SK-N-SH treated with all-trans-retinoic acid at 6 μM for 48 hours (cell line): ENCODE measurements at regions not wholly inside any gene's neighbourhood (a gene's known extent, or its start where the extent isn't known, plus 50 kb on each side); places are given as distances from the start of the nearest gene placed in this dataset.

ENCODE experiments used
- ATAC-seq: fragments of 200-7000 bp; cut with Tn5 transposase; 3 replicates; pipeline ENCODE4 v1.9.1; 2020; ENCODE audit warnings: mild to moderate bottlenecking, moderate library complexity
- ARNTL ChIP-seq: fragments of 450-650 bp; formaldehyde crosslinking; IDR thresholded peaks from 2 replicates; pipeline ENCODE4 v1.5.0; 2020; ENCODE audit warnings: low read depth, mild to moderate bottlenecking, moderate library complexity, borderline replicate concordance
- BACH2 ChIP-seq: fragments of 250-450 bp; sonication (Bioruptor Pico); IDR thresholded peaks from 2 replicates; pipeline ENCODE4 v1.9.0; 2021; ENCODE audit warnings: mild to moderate bottlenecking, borderline replicate concordance
- CSDC2 ChIP-seq: fragments of 250-450 bp; sonication (Bioruptor Pico); IDR thresholded peaks from 2 replicates; pipeline ENCODE4 v1.5.0; 2020; ENCODE audit warnings: mild to moderate bottlenecking, moderate library complexity
- ESRRG ChIP-seq: fragments of 250-450 bp; sonication (Bioruptor Pico); IDR thresholded peaks from 2 replicates; pipeline ENCODE4 v1.6.1; 2021; ENCODE audit warnings: mild to moderate bottlenecking
- GLIS3 ChIP-seq: fragments of 250-450 bp; sonication (Bioruptor Pico); IDR thresholded peaks from 2 replicates; pipeline ENCODE4 v1.5.0; 2020; ENCODE audit warnings: mild to moderate bottlenecking, moderate library complexity
- ISL1 ChIP-seq: fragments of 250-450 bp; sonication (Bioruptor Pico); IDR thresholded peaks from 2 replicates; pipeline ENCODE4 v2.1.2; 2022; ENCODE audit warnings: mild to moderate bottlenecking, moderate library complexity
- OSR1 ChIP-seq: fragments of 250-450 bp; sonication (Bioruptor Pico); IDR thresholded peaks from 2 replicates; pipeline ENCODE4 v1.8.0; 2022; ENCODE audit warnings: moderate library complexity, mild to moderate bottlenecking, inconsistent platforms
- PATZ1 ChIP-seq: fragments of 250-450 bp; sonication (Bioruptor Pico); IDR thresholded peaks from 2 replicates; pipeline ENCODE4 v1.8.0; 2020; ENCODE audit warnings: mild to moderate bottlenecking, moderate library complexity, borderline replicate concordance
- POU6F1 ChIP-seq: fragments of 250-450 bp; sonication (Bioruptor Pico); IDR thresholded peaks from 2 replicates; pipeline ENCODE4 v1.8.0; 2021; ENCODE audit warnings: low read depth, mild to moderate bottlenecking, moderate library complexity, borderline replicate concordance
- PPARA ChIP-seq: fragments of 250-450 bp; sonication (Bioruptor Pico); IDR thresholded peaks from 2 replicates; pipeline ENCODE4 v1.5.0; 2020; ENCODE audit warnings: mild to moderate bottlenecking, borderline replicate concordance
- RARB ChIP-seq: fragments of 250-450 bp; sonication (Bioruptor Pico); IDR thresholded peaks from 2 replicates; pipeline ENCODE4 v1.8.0; 2021; ENCODE audit warnings: mild to moderate bottlenecking, moderate library complexity
- SNAI2 ChIP-seq: fragments of 250-450 bp; sonication (Bioruptor Pico); IDR thresholded peaks from 2 replicates; pipeline ENCODE4 v1.5.0; 2020; ENCODE audit warnings: mild to moderate bottlenecking, moderate library complexity
- TCF4 ChIP-seq: fragments of 250-450 bp; sonication (Bioruptor Pico); IDR thresholded peaks from 2 replicates; pipeline ENCODE4 v1.8.0; 2021; ENCODE audit warnings: mild to moderate bottlenecking, moderate library complexity, borderline replicate concordance
- TOX ChIP-seq: fragments of 250-450 bp; sonication (Bioruptor Pico); IDR thresholded peaks from 2 replicates; pipeline ENCODE4 v1.8.0; 2021; ENCODE audit warnings: mild to moderate bottlenecking, moderate library complexity, borderline replicate concordance
- ZFP3 ChIP-seq: fragments of 250-450 bp; sonication (Bioruptor Pico); IDR thresholded peaks from 2 replicates; pipeline ENCODE4 v1.5.0; 2020; ENCODE audit warnings: mild to moderate bottlenecking, moderate library complexity
- ZFP30 ChIP-seq: fragments of 450-650 bp; formaldehyde crosslinking; IDR thresholded peaks from 2 replicates; pipeline ENCODE4 v1.5.0; 2022; ENCODE audit warnings: mild to moderate bottlenecking, moderate library complexity
- ZNF565 ChIP-seq: fragments of 450-650 bp; formaldehyde crosslinking; conservative IDR thresholded peaks from 2 replicates; pipeline ENCODE4 v1.5.0; 2020; ENCODE audit warnings: low read depth, mild to moderate bottlenecking, moderate library complexity
- ZNF70 ChIP-seq: fragments of 450-650 bp; formaldehyde crosslinking; IDR thresholded peaks from 2 replicates; pipeline ENCODE4 v1.5.0; 2020; ENCODE audit warnings: mild to moderate bottlenecking, moderate library complexity
- ZNF8 ChIP-seq: fragments of 450-650 bp; formaldehyde crosslinking; IDR thresholded peaks from 2 replicates; pipeline ENCODE4 v1.5.0; 2020; ENCODE audit warnings: mild to moderate bottlenecking, moderate library complexity
- TF ChIP-seq, protein P1 (sequence below): fragments of 250-450 bp; sonication (Bioruptor Pico); IDR thresholded peaks from 2 replicates; pipeline ENCODE4 v1.5.0; 2020; ENCODE audit warnings: mild to moderate bottlenecking, moderate library complexity
- TF ChIP-seq, protein P2 (sequence below): fragments of 250-450 bp; sonication (Bioruptor Pico); IDR thresholded peaks from 2 replicates; pipeline ENCODE4 v1.5.1; 2021; ENCODE audit warnings: mild to moderate bottlenecking, moderate library complexity

DNA sequence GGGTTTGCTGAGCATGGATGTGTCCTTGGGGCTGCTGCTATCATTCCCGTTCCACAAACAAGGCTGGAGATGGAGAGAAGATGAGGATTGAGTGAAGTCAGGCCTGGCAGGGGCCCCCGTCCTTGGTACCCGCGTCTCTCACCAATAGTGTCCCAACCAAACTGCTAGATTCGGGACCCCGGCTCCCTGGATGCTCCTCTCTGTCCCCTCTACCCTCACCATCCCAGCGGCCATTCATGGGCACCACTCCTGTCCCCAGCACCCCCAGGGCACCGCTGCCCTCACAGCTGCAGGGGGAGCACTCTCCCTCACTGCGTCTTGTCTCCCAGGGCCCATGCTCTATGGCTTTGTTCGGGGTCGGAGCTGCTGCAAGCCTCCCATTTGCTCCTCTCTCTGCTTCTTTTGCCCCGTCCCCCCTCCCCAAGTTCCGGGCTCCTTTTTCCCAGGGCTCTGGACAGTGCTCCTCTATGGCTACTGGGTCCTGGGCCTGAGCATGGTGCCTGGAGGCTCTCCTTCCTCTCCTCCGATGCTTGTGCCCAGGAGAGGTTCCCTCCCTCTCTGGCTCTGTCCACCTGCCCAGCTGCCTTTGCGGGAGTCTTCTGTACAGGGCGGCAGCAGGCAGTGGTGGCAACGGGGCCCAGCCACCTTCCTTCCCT, 219.5 kb downstream of the TEX29 start:
- TF ChIP-seq BACH2 (no peak), PATZ1 (CRISPR knock-in tag) (no peak), ZNF8 (CRISPR knock-in tag) (no peak), ARNTL (CRISPR knock-in tag) (no peak), ZNF565 (CRISPR knock-in tag) (no peak), POU6F1 (CRISPR knock-in tag) (no peak), ZFP3 (CRISPR knock-in tag) (no peak), ZFP30 (CRISPR knock-in tag) (no peak), TOX (CRISPR knock-in tag) (no peak)
- TF ChIP-seq, protein P1, sequence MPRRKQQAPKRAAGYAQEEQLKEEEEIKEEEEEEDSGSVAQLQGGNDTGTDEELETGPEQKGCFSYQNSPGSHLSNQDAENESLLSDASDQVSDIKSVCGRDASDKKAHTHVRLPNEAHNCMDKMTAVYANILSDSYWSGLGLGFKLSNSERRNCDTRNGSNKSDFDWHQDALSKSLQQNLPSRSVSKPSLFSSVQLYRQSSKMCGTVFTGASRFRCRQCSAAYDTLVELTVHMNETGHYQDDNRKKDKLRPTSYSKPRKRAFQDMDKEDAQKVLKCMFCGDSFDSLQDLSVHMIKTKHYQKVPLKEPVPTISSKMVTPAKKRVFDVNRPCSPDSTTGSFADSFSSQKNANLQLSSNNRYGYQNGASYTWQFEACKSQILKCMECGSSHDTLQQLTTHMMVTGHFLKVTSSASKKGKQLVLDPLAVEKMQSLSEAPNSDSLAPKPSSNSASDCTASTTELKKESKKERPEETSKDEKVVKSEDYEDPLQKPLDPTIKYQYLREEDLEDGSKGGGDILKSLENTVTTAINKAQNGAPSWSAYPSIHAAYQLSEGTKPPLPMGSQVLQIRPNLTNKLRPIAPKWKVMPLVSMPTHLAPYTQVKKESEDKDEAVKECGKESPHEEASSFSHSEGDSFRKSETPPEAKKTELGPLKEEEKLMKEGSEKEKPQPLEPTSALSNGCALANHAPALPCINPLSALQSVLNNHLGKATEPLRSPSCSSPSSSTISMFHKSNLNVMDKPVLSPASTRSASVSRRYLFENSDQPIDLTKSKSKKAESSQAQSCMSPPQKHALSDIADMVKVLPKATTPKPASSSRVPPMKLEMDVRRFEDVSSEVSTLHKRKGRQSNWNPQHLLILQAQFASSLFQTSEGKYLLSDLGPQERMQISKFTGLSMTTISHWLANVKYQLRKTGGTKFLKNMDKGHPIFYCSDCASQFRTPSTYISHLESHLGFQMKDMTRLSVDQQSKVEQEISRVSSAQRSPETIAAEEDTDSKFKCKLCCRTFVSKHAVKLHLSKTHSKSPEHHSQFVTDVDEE (CRISPR knock-in tag): no peak
- TF ChIP-seq, all 23 proteins: peak for 0
- no peak for ATAC-seq

DNA sequence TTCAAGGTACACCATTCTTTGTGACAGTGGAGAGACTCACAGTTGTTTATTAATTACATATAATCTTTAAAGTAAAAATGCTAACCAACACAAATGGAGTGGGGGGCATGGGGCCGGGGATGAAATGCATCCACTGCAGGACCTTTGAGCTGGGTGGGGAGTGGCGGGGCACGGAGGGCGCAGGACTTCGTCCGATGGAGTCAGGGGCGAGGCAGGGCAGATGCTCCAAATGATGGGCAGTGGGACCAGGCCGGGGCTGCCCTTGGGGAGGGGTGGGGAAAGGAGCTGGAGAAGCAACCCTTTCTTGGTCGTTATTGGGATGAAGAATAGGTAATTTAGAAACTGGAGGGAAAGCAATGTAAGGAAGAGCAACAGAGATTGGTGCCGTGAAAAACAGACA, 220.0 kb downstream of the TEX29 start:
- ATAC-seq: no peak
- TF ChIP-seq TCF4 (CRISPR knock-in tag): no peak
- no peak for TF ChIP-seq ZFP30 (CRISPR knock-in tag)
- no peak for TF ChIP-seq TOX (CRISPR knock-in tag)
- no peak for TF ChIP-seq PATZ1 (CRISPR knock-in tag)
- TF ChIP-seq, protein P1 (CRISPR knock-in tag): no peak
- no peak for TF ChIP-seq ZNF70
- no peak for TF ChIP-seq OSR1
- TF ChIP-seq ZNF8 (CRISPR knock-in tag): no peak
- TF ChIP-seq ZNF565 (CRISPR knock-in tag): no peak

- ATAC-seq: no peak
- TF ChIP-seq RARB (CRISPR knock-in tag) (no peak), SNAI2 (CRISPR knock-in tag) (no peak), ZFP30 (CRISPR knock-in tag) (no peak), BACH2 (no peak), ESRRG (no peak), ZNF70 (no peak), ISL1 (CRISPR knock-in tag) (no peak), GLIS3 (CRISPR knock-in tag) (no peak), PATZ1 (CRISPR knock-in tag) (no peak), PPARA (CRISPR knock-in tag) (no peak), ZNF565 (CRISPR knock-in tag) (no peak), CSDC2 (CRISPR knock-in tag) (no peak), OSR1 (no peak)
- TF ChIP-seq, protein P2, sequence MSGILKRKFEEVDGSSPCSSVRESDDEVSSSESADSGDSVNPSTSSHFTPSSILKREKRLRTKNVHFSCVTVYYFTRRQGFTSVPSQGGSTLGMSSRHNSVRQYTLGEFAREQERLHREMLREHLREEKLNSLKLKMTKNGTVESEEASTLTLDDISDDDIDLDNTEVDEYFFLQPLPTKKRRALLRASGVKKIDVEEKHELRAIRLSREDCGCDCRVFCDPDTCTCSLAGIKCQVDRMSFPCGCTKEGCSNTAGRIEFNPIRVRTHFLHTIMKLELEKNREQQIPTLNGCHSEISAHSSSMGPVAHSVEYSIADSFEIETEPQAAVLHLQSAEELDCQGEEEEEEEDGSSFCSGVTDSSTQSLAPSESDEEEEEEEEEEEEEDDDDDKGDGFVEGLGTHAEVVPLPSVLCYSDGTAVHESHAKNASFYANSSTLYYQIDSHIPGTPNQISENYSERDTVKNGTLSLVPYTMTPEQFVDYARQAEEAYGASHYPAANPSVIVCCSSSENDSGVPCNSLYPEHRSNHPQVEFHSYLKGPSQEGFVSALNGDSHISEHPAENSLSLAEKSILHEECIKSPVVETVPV (CRISPR knock-in tag): no peak
Measured at GRCh38 chr13:111541345-111541744, 220.9 kb downstream of the TEX29 start.
